BLaER1 (cell line): ENCODE measurements at regions not wholly inside any gene's neighbourhood (a gene's known extent, or its start where the extent isn't known, plus 50 kb on each side); places are given as distances from the start of the nearest gene placed in this dataset.
"Not testable (repeated sequence)": the region's sequence is repeated elsewhere in the genome, so short reads cannot be mapped to it uniquely, and the experiment has no call there.

Source experiments
- H3K27ac ChIP-seq: shearing (Covaris generic); formaldehyde crosslinking; 2 replicates; pipeline ENCODE4 v1.8.1; 2022
- H3K27me3 ChIP-seq: shearing (Covaris generic); formaldehyde crosslinking; 2 replicates; pipeline ENCODE4 v1.8.1; 2022
- H3K36me3 ChIP-seq: shearing (Covaris generic); formaldehyde crosslinking; 2 replicates; pipeline ENCODE4 v1.8.1; 2022
- H3K4me1 ChIP-seq: shearing (Covaris generic); formaldehyde crosslinking; 2 replicates; pipeline ENCODE4 v1.8.1; 2022
- H3K4me2 ChIP-seq: shearing (Covaris generic); formaldehyde crosslinking; 2 replicates; pipeline ENCODE4 v1.8.1; 2022
- H3K4me3 ChIP-seq: shearing (Covaris generic); formaldehyde crosslinking; 2 replicates; pipeline ENCODE4 v1.8.1; 2022
- H3K9ac ChIP-seq: shearing (Covaris generic); formaldehyde crosslinking; 2 replicates; pipeline ENCODE4 v1.8.1; 2022
- H3K9me3 ChIP-seq: shearing (Covaris generic); formaldehyde crosslinking; 2 replicates; pipeline ENCODE4 v1.8.1; 2022
- H4K20me1 ChIP-seq: shearing (Covaris generic); formaldehyde crosslinking; 2 replicates; pipeline ENCODE4 v1.8.1; 2022
- Cebpa-rat ChIP-seq: shearing (Covaris generic); IDR thresholded peaks from 2 replicates; pipeline ENCODE4 v1.8.1; 2022

GRCh38 chr3:186456731-186457191 is 87.4 kb downstream of the CRYGS start:
- Histone ChIP-seq H3K27me3 (no peaks in the 10 kb centered on the region), H3K9ac (no peak overlapping the region)

GRCh38 chr3:186454881-186455703 is 89.1 kb downstream of the CRYGS start:
- Histone ChIP-seq H3K36me3 (no peaks in the 10 kb centered on the region), H3K4me1 (peaks cover 13% of the 10 kb centered on the region), H3K27me3 (no peaks in the 10 kb centered on the region), H4K20me1 (no peaks in the 10 kb centered on the region), H3K4me3 (no peak overlapping the region), H3K4me2 (no peak overlapping the region), H3K27ac (no peak overlapping the region), H3K9me3 (no peaks in the 10 kb centered on the region), H3K9ac (no peak overlapping the region)
- TF ChIP-seq Cebpa-rat, result no peak

More at GRCh38 chr3:186456731-186457191, 87.4 kb downstream of the CRYGS start:
- Histone ChIP-seq H3K36me3 (no peaks in the 10 kb centered on the region), H4K20me1 (no peaks in the 10 kb centered on the region), H3K9me3 (no peaks in the 10 kb centered on the region), H3K4me3 (no peak overlapping the region), H3K27ac (no peak overlapping the region), H3K4me1 (no peaks in the 10 kb centered on the region), H3K4me2 (no peak overlapping the region)
- TF ChIP-seq Cebpa-rat, result no peak

- H3K27ac ChIP-seq, result no peak overlapping the region
- no peak overlapping the region for H3K9ac ChIP-seq
- peaks cover 13% of the 10 kb centered on the region for H3K4me1 ChIP-seq
- no peaks in the 10 kb centered on the region for H3K9me3 ChIP-seq
- no peaks in the 10 kb centered on the region for H3K27me3 ChIP-seq
- no peak for TF ChIP-seq Cebpa-rat
- H4K20me1 ChIP-seq, result no peaks in the 10 kb centered on the region
- H3K4me2 ChIP-seq, result no peak overlapping the region
- no peaks in the 10 kb centered on the region for H3K36me3 ChIP-seq
- no peak overlapping the region for H3K4me3 ChIP-seq
Measured at GRCh38 chr3:186453531-186453930, 90.6 kb downstream of the CRYGS start.

GRCh38 chr3:186452517-186452916 is 90.5 kb upstream of the DGKG start:
- no peak for TF ChIP-seq Cebpa-rat
- Histone ChIP-seq H3K4me2 (no peak overlapping the region), H3K27ac (no peak overlapping the region), H3K27me3 (no peaks in the 10 kb centered on the region), H3K9ac (no peak overlapping the region), H3K9me3 (no peaks in the 10 kb centered on the region), H4K20me1 (no peaks in the 10 kb centered on the region), H3K4me1 (peaks cover 13% of the 10 kb centered on the region), H3K4me3 (no peak overlapping the region), H3K36me3 (no peaks in the 10 kb centered on the region)

GRCh38 chr3:186451371-186451770 is 89.3 kb upstream of the DGKG start:
- H3K9ac ChIP-seq, result no peak overlapping the region
- no peaks in the 10 kb centered on the region for H3K36me3 ChIP-seq
- H4K20me1 ChIP-seq, result no peaks in the 10 kb centered on the region
- H3K27me3 ChIP-seq, result no peaks in the 10 kb centered on the region
- H3K4me1 ChIP-seq, result peaks cover 13% of the 10 kb centered on the region
- no peak overlapping the region for H3K4me3 ChIP-seq
- no peak for TF ChIP-seq Cebpa-rat
- H3K27ac ChIP-seq, result no peak overlapping the region
- H3K9me3 ChIP-seq, result no peaks in the 10 kb centered on the region
- H3K4me2 ChIP-seq, result peak overlapping the region; percentile 45

GRCh38 chr3:186444974-186445373 is 82.9 kb upstream of the DGKG start:
- H3K9me3 ChIP-seq, result no peaks in the 10 kb centered on the region
- peaks cover 6% of the 10 kb centered on the region for H3K4me1 ChIP-seq
- H3K27ac ChIP-seq, result no peak overlapping the region
- no peaks in the 10 kb centered on the region for H3K36me3 ChIP-seq
- no peak overlapping the region for H3K4me2 ChIP-seq
- no peak for TF ChIP-seq Cebpa-rat
- H4K20me1 ChIP-seq, result no peaks in the 10 kb centered on the region
- no peak overlapping the region for H3K9ac ChIP-seq
- H3K4me3 ChIP-seq, result no peak overlapping the region
- H3K27me3 ChIP-seq, result no peaks in the 10 kb centered on the region

GRCh38 chr3:186444288-186444687 is 82.3 kb upstream of the DGKG start:
- no peak overlapping the region for H3K4me2 ChIP-seq
- no peak overlapping the region for H3K4me3 ChIP-seq
- H3K9me3 ChIP-seq, result no peaks in the 10 kb centered on the region
- no peak overlapping the region for H3K27ac ChIP-seq
- H3K4me1 ChIP-seq, result peaks cover 6% of the 10 kb centered on the region
- no peak for TF ChIP-seq Cebpa-rat
- H3K27me3 ChIP-seq, result no peaks in the 10 kb centered on the region
- H3K36me3 ChIP-seq, result no peaks in the 10 kb centered on the region
- H3K9ac ChIP-seq, result no peak overlapping the region
- no peaks in the 10 kb centered on the region for H4K20me1 ChIP-seq

- not testable (repeated sequence) for H4K20me1 ChIP-seq, H3K4me1 ChIP-seq, H3K27me3 ChIP-seq, H3K27ac ChIP-seq, H3K4me3 ChIP-seq, H3K9me3 ChIP-seq, H3K9ac ChIP-seq, H3K4me2 ChIP-seq, H3K36me3 ChIP-seq
Measured at GRCh38 chr3:186442979-186443378, 80.9 kb upstream of the DGKG start.

- Histone ChIP-seq H3K36me3 (no peaks in the 10 kb centered on the region), H3K4me1 (peaks cover 6% of the 10 kb centered on the region), H3K27me3 (no peaks in the 10 kb centered on the region), H3K27ac (no peak overlapping the region), H3K9ac (no peak overlapping the region), H3K4me2 (no peak overlapping the region), H3K4me3 (no peak overlapping the region), H4K20me1 (no peaks in the 10 kb centered on the region), H3K9me3 (no peaks in the 10 kb centered on the region)
- TF ChIP-seq Cebpa-rat, result no peak
Measured at GRCh38 chr3:186442162-186442561, 80.1 kb upstream of the DGKG start.

- H4K20me1 ChIP-seq, result no peaks in the 10 kb centered on the region
- H3K36me3 ChIP-seq, result no peaks in the 10 kb centered on the region
- H3K27me3 ChIP-seq, result no peaks in the 10 kb centered on the region
- H3K4me3 ChIP-seq, result no peak overlapping the region
- peaks cover 6% of the 10 kb centered on the region for H3K4me1 ChIP-seq
- no peak overlapping the region for H3K4me2 ChIP-seq
- no peaks in the 10 kb centered on the region for H3K9me3 ChIP-seq
- no peak overlapping the region for H3K9ac ChIP-seq
- H3K27ac ChIP-seq, result no peak overlapping the region
- no peak for TF ChIP-seq Cebpa-rat
Measured at GRCh38 chr3:186440891-186441290, 78.9 kb upstream of the DGKG start.
